ENCODE measurements at regions not wholly inside any gene's neighbourhood (a gene's known extent, or its start where the extent isn't known, plus 50 kb on each side); places are given as distances from the start of the nearest gene placed in this dataset.

GRCh38 chr17:33504571-33504970 lies 211.5 kb upstream of the ASIC2 start:
- BruUV-seq (replicated peaks) = no TSS peak
- no peak overlapping the region for H3K23ac ChIP-seq (ENCODE audit: low read depth, low read length)
- CTCF ChIA-PET = no interaction called here

More at GRCh38 chr17:33504571-33504970, 211.5 kb upstream of the ASIC2 start:
- no peak overlapping the region for H2BK20ac ChIP-seq (ENCODE audit: low read depth, low read length)
- H3K4me3 ChIP-seq (ENCODE audit: insufficient read depth, low read depth, low read length) = no peak overlapping the region
- H2AK9ac ChIP-seq (replicated peaks; ENCODE audit: low read depth, low read length, poor library complexity) = no peak overlapping the region
- H4K20me1 ChIP-seq (ENCODE audit: insufficient read depth, low read length) = no peaks in the 10 kb centered on the region
- H3K4me2 ChIP-seq (ENCODE audit: low read depth, low read length) = no peak overlapping the region
- no CpG with 5 or more reads among the region's 2 CpGs for WGBS, 2 experiments (ENCODE audit: extremely low coverage in 2 of 2, insufficient read length in 1 of 2)
- no peak overlapping the region for H3K4ac ChIP-seq (ENCODE audit: low read depth, low read length)
- H2AK5ac ChIP-seq (ENCODE audit: low read depth, low read length) = no peak overlapping the region
- no peaks in the 10 kb centered on the region; the same call in 1 of the 2 replicates for H3K9me3 ChIP-seq (ENCODE audit: control insufficient read depth, insufficient read depth, low read length)
- TF ChIP-seq FOS (IDR thresholded peaks at IDR 0.05; ENCODE audit: low read depth, low read length) = no peak
- no peak for TF ChIP-seq BHLHE40 (IDR thresholded peaks at IDR 0.05; ENCODE audit: low read depth, low read length)
- no peak for TF ChIP-seq CEBPB (IDR thresholded peaks at IDR 0.05; ENCODE audit: low read depth, low read length)
- TF ChIP-seq POLR2A (IDR thresholded peaks at IDR 0.05; ENCODE audit: low read depth, low read length) = no peak
- no peak for TF ChIP-seq SMC3 (IDR thresholded peaks at IDR 0.05; ENCODE audit: low read depth, low read length)
- no peak for TF ChIP-seq RAD21 (IDR thresholded peaks at IDR 0.05; ENCODE audit: low read length)
- TF ChIP-seq RFX5 (IDR thresholded peaks at IDR 0.05; ENCODE audit: low read depth, low read length) = no peak
- no peak for TF ChIP-seq MAZ (IDR thresholded peaks at IDR 0.05; ENCODE audit: borderline replicate concordance, low read depth, low read length)
- TF ChIP-seq USF2 (IDR thresholded peaks at IDR 0.05; ENCODE audit: low read depth, low read length) = no peak
- TF ChIP-seq MAFK (IDR thresholded peaks at IDR 0.05; ENCODE audit: low read depth, low read length) = no peak
- TF ChIP-seq CHD1 (IDR thresholded peaks at IDR 0.05; ENCODE audit: low read depth, low read length) = no peak
- TF ChIP-seq CTCF (conservative IDR thresholded peaks at IDR 0.05; ENCODE audit: low read depth, low read length) = no peak
- H4K5ac ChIP-seq (ENCODE audit: low read depth, low read length) = no peak overlapping the region
- H3K79me1 ChIP-seq (ENCODE audit: low read depth in 1 of 2, low read length in 2 of 2) = no peaks in the 10 kb centered on the region
- in situ Hi-C loops (cut with MboI; ENCODE audit: low sequenced_read_pairs) (no loop called here), intact Hi-C loops (cut with micrococcal nuclease) (no loop called here), dilution Hi-C loops (cut with HindIII; ENCODE audit: low sequenced_read_pairs, unreplicated experiment) (no loop called here)
- POLR2A ChIA-PET (ENCODE audit: unreplicated experiment) = no interaction called here
- H4K8ac ChIP-seq (ENCODE audit: low read depth in 2 of 2, low read length in 2 of 2) = no peak overlapping the region
- H3K18ac ChIP-seq (ENCODE audit: low read depth, low read length) = no peak overlapping the region
- no peak overlapping the region for H2BK5ac ChIP-seq (ENCODE audit: low read depth, low read length, poor library complexity, severe bottlenecking)
- H3K56ac ChIP-seq (ENCODE audit: extremely low read depth, insufficient read depth, low read length) = no peak overlapping the region
- ATAC-seq (ENCODE audit: low read depth) (no peak), DNase-seq (no peak)
- H3K4me1 ChIP-seq (ENCODE audit: control insufficient read depth, insufficient read depth, low read length) = no peaks in the 10 kb centered on the region
- H3K9me1 ChIP-seq (ENCODE audit: insufficient read depth, low read length) = no peaks in the 10 kb centered on the region
- no peak overlapping the region for H3K27ac ChIP-seq (ENCODE audit: insufficient read depth, low read length)
- H2AFZ ChIP-seq (replicated peaks; ENCODE audit: low read length, poor library complexity) = no peak overlapping the region
- no peak overlapping the region for H3K9ac ChIP-seq (ENCODE audit: low read depth, low read length)
- H3K27me3 ChIP-seq (ENCODE audit: control insufficient read depth, insufficient read depth, low read length) = no peaks in the 10 kb centered on the region
- H2BK15ac ChIP-seq (ENCODE audit: low read depth, low read length) = no peak overlapping the region
- no peaks in the 10 kb centered on the region for H3K36me3 ChIP-seq (ENCODE audit: control insufficient read depth, insufficient read depth, low read length)
- no peak overlapping the region for H4K91ac ChIP-seq (ENCODE audit: insufficient read depth, low read depth, low read length)
- H2BK120ac ChIP-seq (ENCODE audit: low read depth, low read length) = no peak overlapping the region
- H3K14ac ChIP-seq (replicated peaks; ENCODE audit: low read depth, low read length) = no peak overlapping the region

Measured in IMR-90 (cell line).